ENCODE measurements at regions not wholly inside any gene's neighbourhood (a gene's known extent, or its start where the extent isn't known, plus 50 kb on each side); places are given as distances from the start of the nearest gene placed in this dataset.
"Not testable (repeated sequence)": the region's sequence is repeated elsewhere in the genome, so short reads cannot be mapped to it uniquely, and the experiment has no call there.

GRCh38 chrX:63417649-63418048 lies 66.5 kb upstream of the SPIN4 start:
- DNase-seq (ENCODE audit: insufficient read length, low spot score, missing footprints) = no peak
- Histone ChIP-seq H2AFZ (ENCODE audit: low read length) (no peak overlapping the region), H3K36me3 (ENCODE audit: insufficient read depth, low read length) (no peaks in the 10 kb centered on the region), H3K9me3 (ENCODE audit: low read depth, low read length) (no peaks in the 10 kb centered on the region), H3K4me3 (ENCODE audit: insufficient read depth, low read length) (no peak overlapping the region), H3K27me3 (ENCODE audit: insufficient read depth, low read length) (no peaks in the 10 kb centered on the region), H4K20me1 (ENCODE audit: insufficient read depth, low read length) (no peaks in the 10 kb centered on the region), H3K4me2 (ENCODE audit: insufficient read depth, low read length) (no peak overlapping the region), H3K79me2 (ENCODE audit: insufficient read depth, low read length) (no peaks in the 10 kb centered on the region), H3K27ac (ENCODE audit: low read depth, low read length) (no peak overlapping the region), H3K4me1 (ENCODE audit: insufficient read depth, low read length) (no peaks in the 10 kb centered on the region)
- no peak for TF ChIP-seq CTCF (IDR thresholded peaks at IDR 0.05; ENCODE audit: extremely low read depth, low read depth, low read length)

DNA sequence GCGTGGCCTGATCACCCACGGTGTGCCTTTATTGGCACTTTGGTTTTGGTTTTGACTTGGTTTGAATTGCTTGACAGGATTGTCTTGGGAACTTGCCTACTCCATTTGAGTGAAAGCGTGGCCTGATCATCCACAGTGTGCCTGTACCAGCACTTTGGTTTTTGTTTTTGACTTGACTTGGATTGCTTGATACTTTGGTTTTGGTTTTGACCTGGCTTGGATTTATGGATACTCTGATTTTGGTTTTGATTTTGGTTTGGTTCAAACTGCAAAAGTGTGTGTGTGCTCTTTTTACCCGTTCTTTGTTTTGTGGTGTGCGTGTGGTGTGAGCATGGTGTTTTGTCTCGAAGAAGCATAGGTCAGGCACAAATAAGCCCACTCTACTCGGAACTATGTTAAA lies 58.8 kb upstream of the SPIN4 start:
- not testable (repeated sequence) for DNase-seq (ENCODE audit: insufficient read length, low spot score, missing footprints); H3K4me1 ChIP-seq (ENCODE audit: insufficient read depth, low read length); H2AFZ ChIP-seq (ENCODE audit: low read length); H3K27me3 ChIP-seq (ENCODE audit: insufficient read depth, low read length); H3K79me2 ChIP-seq (ENCODE audit: insufficient read depth, low read length); H3K27ac ChIP-seq (ENCODE audit: low read depth, low read length); H3K4me3 ChIP-seq (ENCODE audit: insufficient read depth, low read length); H4K20me1 ChIP-seq (ENCODE audit: insufficient read depth, low read length); H3K9me3 ChIP-seq (ENCODE audit: low read depth, low read length); H3K36me3 ChIP-seq (ENCODE audit: insufficient read depth, low read length); H3K4me2 ChIP-seq (ENCODE audit: insufficient read depth, low read length)

DNA sequence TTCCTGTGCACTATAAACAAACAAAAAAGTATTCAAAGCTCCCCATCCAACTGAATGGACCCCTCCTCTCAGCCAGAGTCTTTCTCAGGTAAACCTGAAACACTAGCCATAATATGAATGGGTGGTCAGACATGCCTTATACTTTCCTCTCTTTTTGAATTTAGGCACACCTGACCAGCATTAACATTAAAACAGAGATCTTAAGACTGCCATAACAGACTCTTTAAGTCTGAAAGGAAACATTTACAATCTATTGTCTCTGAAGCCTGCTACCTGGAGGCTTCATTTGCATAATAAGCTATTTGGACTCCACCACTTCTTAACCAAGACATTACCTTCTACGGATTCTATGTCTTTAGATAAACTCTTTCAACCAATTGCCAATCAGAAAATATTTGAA lies 56.9 kb upstream of the SPIN4 start:
- no peaks in the 10 kb centered on the region for H4K20me1 ChIP-seq (ENCODE audit: insufficient read depth, low read length)
- no peaks in the 10 kb centered on the region for H3K79me2 ChIP-seq (ENCODE audit: insufficient read depth, low read length)
- no peak overlapping the region for H3K4me2 ChIP-seq (ENCODE audit: insufficient read depth, low read length)
- no peaks in the 10 kb centered on the region for H3K4me1 ChIP-seq (ENCODE audit: insufficient read depth, low read length)
- H3K27ac ChIP-seq (ENCODE audit: low read depth, low read length) = no peak overlapping the region
- no peak for DNase-seq (ENCODE audit: insufficient read length, low spot score, missing footprints)
- no peaks in the 10 kb centered on the region for H3K9me3 ChIP-seq (ENCODE audit: low read depth, low read length)
- H3K36me3 ChIP-seq (ENCODE audit: insufficient read depth, low read length) = no peaks in the 10 kb centered on the region
- no peak overlapping the region for H2AFZ ChIP-seq (ENCODE audit: low read length)
- no peak overlapping the region for H3K4me3 ChIP-seq (ENCODE audit: insufficient read depth, low read length)
- H3K27me3 ChIP-seq (ENCODE audit: insufficient read depth, low read length) = no peaks in the 10 kb centered on the region
- no peak for TF ChIP-seq CTCF (IDR thresholded peaks at IDR 0.05; ENCODE audit: extremely low read depth, low read depth, low read length)

DNA sequence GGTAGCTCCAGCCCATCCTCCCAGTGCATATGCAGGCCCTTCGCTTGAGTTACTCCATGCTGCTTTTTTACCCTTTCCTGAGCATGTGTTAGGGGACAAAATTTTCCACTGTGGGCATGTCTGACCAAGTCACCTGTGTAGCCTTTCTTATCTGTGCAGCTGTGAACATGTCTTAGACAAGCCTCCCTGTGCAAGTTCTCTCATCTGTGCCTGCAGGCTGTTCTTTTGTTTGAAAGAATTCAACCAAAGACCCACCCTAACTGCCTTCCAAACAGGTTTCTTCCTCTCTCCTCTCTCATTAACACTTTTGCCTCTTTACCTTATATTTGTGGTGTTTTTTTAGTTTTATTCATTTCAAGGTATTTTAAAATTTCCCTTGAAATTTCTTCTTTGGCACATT lies 53.2 kb upstream of the SPIN4 start:
- Histone ChIP-seq H2AFZ (ENCODE audit: low read length) (no peak overlapping the region), H3K4me3 (ENCODE audit: insufficient read depth, low read length) (no peak overlapping the region), H3K27ac (ENCODE audit: low read depth, low read length) (no peak overlapping the region), H3K27me3 (ENCODE audit: insufficient read depth, low read length) (no peaks in the 10 kb centered on the region), H3K79me2 (ENCODE audit: insufficient read depth, low read length) (no peaks in the 10 kb centered on the region), H3K4me2 (ENCODE audit: insufficient read depth, low read length) (no peak overlapping the region), H3K4me1 (ENCODE audit: insufficient read depth, low read length) (no peaks in the 10 kb centered on the region), H4K20me1 (ENCODE audit: insufficient read depth, low read length) (no peaks in the 10 kb centered on the region), H3K9me3 (ENCODE audit: low read depth, low read length) (no peaks in the 10 kb centered on the region), H3K36me3 (ENCODE audit: insufficient read depth, low read length) (no peaks in the 10 kb centered on the region)
- no peak for TF ChIP-seq CTCF (IDR thresholded peaks at IDR 0.05; ENCODE audit: extremely low read depth, low read depth, low read length)
- DNase-seq (ENCODE audit: insufficient read length, low spot score, missing footprints) = no peak

GRCh38 chrX:63402106-63402505 lies 51.0 kb upstream of the SPIN4 start:
- Histone ChIP-seq H3K27me3 (ENCODE audit: insufficient read depth, low read length) (no peaks in the 10 kb centered on the region), H3K4me1 (ENCODE audit: insufficient read depth, low read length) (no peaks in the 10 kb centered on the region), H3K79me2 (ENCODE audit: insufficient read depth, low read length) (no peaks in the 10 kb centered on the region), H3K27ac (ENCODE audit: low read depth, low read length) (no peak overlapping the region), H4K20me1 (ENCODE audit: insufficient read depth, low read length) (no peaks in the 10 kb centered on the region), H3K4me3 (ENCODE audit: insufficient read depth, low read length) (no peak overlapping the region), H3K4me2 (ENCODE audit: insufficient read depth, low read length) (no peak overlapping the region), H2AFZ (ENCODE audit: low read length) (no peak overlapping the region), H3K9me3 (ENCODE audit: low read depth, low read length) (no peaks in the 10 kb centered on the region), H3K36me3 (ENCODE audit: insufficient read depth, low read length) (no peaks in the 10 kb centered on the region)
- no peak for DNase-seq (ENCODE audit: insufficient read length, low spot score, missing footprints)
- TF ChIP-seq CTCF (IDR thresholded peaks at IDR 0.05; ENCODE audit: extremely low read depth, low read depth, low read length) = no peak
